ENCODE measurements at regions not wholly inside any gene's neighbourhood (a gene's known extent, or its start where the extent isn't known, plus 50 kb on each side); places are given as distances from the start of the nearest gene placed in this dataset.

DNA sequence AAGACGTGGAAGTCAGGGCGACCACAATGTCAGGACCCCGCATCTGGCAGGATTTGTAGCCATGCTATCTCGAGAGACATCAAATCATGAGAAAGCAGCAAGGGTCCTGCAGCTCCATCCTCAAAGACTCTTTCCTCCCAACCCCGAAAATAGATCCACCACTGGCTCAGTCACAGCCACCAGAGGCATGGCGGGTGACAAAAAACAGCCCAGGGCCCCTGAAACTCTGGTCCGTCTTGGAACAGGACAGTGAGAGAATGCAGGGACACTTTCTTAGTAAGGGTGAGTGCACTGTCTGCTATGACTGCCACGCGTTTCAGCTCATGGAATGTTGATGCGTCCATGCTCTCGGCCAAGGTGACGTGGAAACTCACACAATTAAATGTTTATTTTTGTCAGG, 220.9 kb downstream of the IRX2 start:
- Mint-ChIP-seq H3K9me3 (peaks cover 4 to 8% (median 4%) of the 10 kb centered on the region in 3 donors), H3K27ac (no peak overlapping the region), H3K27me3 (no peaks in the 10 kb centered on the region), H3K4me3 (no peak overlapping the region), H3K36me3 (peaks cover 3% of the 10 kb centered on the region), H3K4me1 (no peaks in the 10 kb centered on the region)

- H3K27me3 Mint-ChIP-seq = no peaks in the 10 kb centered on the region
- peaks cover 4 to 7% (median 4%) of the 10 kb centered on the region in 3 donors for H3K9me3 Mint-ChIP-seq
- no peaks in the 10 kb centered on the region for H3K4me1 Mint-ChIP-seq
- no peak overlapping the region for H3K4me3 Mint-ChIP-seq
- peaks cover 3% of the 10 kb centered on the region for H3K36me3 Mint-ChIP-seq
- H3K27ac Mint-ChIP-seq = peak overlapping the region in 1 of 3 donors; percentile 13
These were observed 221.9 kb downstream of the IRX2 start for GRCh38 chr5:2529371-2530092.

DNA sequence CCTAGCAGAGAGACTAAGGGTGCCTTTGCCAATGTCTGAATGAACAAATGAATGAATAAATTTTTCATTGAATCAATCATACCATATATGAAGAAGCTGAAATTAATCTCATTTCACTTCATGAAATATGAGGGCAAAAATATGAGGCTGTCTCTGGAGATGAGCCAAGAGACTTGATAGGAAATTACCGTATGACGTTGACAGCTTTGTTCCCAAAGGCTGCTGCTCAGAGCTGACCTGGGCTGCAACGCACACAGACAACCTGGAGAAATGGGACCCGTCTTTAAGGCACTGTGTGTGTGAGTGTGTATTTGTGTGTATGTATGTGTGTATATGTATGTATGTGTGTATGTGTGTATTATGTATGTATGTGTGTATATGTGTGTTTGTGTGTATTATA, 226.1 kb downstream of the IRX2 start:
- H3K4me1 Mint-ChIP-seq = no peaks in the 10 kb centered on the region
- peaks cover 4 to 9% (median 4%) of the 10 kb centered on the region in 3 donors for H3K9me3 Mint-ChIP-seq

DNA sequence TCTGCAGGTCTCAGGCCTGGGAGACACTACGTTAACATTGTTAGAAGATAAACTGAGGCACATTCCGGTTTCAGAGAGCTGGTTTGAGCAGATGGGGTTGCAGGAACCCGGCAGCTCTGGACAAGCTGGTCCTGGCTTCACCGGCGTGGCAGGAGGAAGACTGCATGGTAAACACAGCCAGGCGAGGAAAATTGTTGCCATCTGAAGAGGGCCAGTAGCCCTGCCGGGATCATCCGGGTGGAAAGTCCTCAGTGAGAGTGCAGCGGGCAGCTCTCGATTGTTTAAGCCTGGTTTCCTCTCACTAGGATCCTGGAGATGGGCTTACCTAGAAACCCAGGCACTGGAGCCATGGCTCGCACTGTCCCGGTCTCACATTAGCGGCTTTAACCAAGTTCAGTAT, 226.9 kb downstream of the IRX2 start:
- H3K36me3 Mint-ChIP-seq = peaks cover 4% of the 10 kb centered on the region
- no peaks in the 10 kb centered on the region for H3K4me1 Mint-ChIP-seq
- no peak overlapping the region for H3K27ac Mint-ChIP-seq
- no peaks in the 10 kb centered on the region for H3K27me3 Mint-ChIP-seq
- no peak overlapping the region for H3K4me3 Mint-ChIP-seq
- peaks cover 4 to 7% (median 4%) of the 10 kb centered on the region in 3 donors for H3K9me3 Mint-ChIP-seq

More for the DNA sequence above, 226.1 kb downstream of the IRX2 start:
- H3K27ac Mint-ChIP-seq = no peak overlapping the region
- H3K27me3 Mint-ChIP-seq = no peaks in the 10 kb centered on the region
- peaks cover 4% of the 10 kb centered on the region for H3K36me3 Mint-ChIP-seq
- no peak overlapping the region for H3K4me3 Mint-ChIP-seq

DNA sequence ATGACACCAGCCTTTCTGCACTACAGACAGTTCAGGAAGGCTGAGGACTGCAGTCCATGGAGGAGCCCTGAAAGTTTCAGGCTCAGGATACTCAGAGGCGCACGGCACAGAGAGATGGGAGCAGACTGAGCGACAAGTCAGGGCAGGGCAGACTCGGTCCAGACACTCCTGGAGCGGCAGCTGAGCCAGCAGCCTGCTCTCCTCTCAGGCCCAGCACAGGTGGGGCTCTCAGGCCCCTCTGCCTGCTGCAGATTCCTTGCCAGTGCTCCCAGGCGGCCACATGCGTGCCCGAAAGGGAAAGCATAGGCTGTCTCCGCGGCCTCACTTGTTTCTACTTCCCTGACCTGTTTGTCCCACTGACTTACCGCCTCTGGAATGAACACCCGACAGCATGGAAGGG, 228.3 kb downstream of the IRX2 start:
- Mint-ChIP-seq H3K9me3 (peaks cover 0 to 7% (median 4%) of the 10 kb centered on the region in 3 donors), H3K36me3 (peaks cover 1% of the 10 kb centered on the region), H3K27me3 (no peaks in the 10 kb centered on the region), H3K4me3 (no peak overlapping the region), H3K27ac (no peak overlapping the region), H3K4me1 (no peaks in the 10 kb centered on the region)

- Mint-ChIP-seq H3K4me1 (no peaks in the 10 kb centered on the region), H3K27ac (no peak overlapping the region), H3K27me3 (no peaks in the 10 kb centered on the region), H3K4me3 (no peak overlapping the region), H3K9me3 (peaks cover 0 to 4% (median 0%) of the 10 kb centered on the region in 3 donors), H3K36me3 (peaks cover 1% of the 10 kb centered on the region)
These were observed 229.1 kb downstream of the IRX2 start for GRCh38 chr5:2522372-2522771.

- Mint-ChIP-seq H3K36me3 (peaks cover 1% of the 10 kb centered on the region), H3K4me1 (peaks cover 0 to 1% (median 0%) of the 10 kb centered on the region in 3 donors), H3K4me3 (no peak overlapping the region), H3K27me3 (no peaks in the 10 kb centered on the region), H3K27ac (no peak overlapping the region), H3K9me3 (peaks cover 1 to 5% (median 3%) of the 10 kb centered on the region in 3 donors)
These were observed 232.3 kb downstream of the IRX2 start for GRCh38 chr5:2519153-2519552.

- H3K36me3 Mint-ChIP-seq = peaks cover 1% of the 10 kb centered on the region
These were observed 234.0 kb downstream of the IRX2 start for GRCh38 chr5:2517451-2517850.

DNA sequence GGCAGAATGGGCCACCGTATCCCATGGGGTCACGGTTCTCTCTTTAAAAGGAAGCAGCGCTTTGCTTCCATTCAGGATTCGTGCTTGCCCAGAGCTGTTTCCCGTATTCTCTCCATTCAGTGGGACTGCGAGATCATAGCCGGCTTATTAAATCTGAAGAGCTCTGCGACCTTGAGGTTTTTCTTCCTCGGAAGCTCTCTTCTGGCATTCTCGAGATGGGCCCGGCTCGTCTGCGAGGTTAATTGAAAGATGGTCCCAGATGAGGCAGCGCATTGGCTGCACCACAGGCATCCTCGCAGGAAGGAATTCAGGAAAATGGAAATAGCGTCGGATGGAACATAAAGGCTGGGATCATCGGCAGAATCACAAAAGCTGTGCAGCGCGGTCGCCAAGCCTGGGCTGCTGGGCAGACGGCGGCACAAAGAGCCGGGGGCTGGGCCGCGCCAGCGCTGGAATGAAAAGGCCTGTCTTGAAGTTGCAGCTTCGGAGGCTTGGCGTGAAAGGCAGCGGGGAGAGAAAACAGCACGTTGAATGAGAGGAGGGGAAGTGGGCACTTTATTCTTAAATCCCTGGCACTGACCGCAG, 236.2 kb downstream of the IRX2 start:
- Mint-ChIP-seq H3K27me3 (no peaks in the 10 kb centered on the region), H3K27ac (no peak overlapping the region), H3K4me1 (peaks cover 0 to 1% (median 0%) of the 10 kb centered on the region in 3 donors), H3K36me3 (no peaks in the 10 kb centered on the region), H3K9me3 (peaks cover 1 to 3% (median 3%) of the 10 kb centered on the region in 3 donors), H3K4me3 (no peak overlapping the region)

More at GRCh38 chr5:2517451-2517850, 234.0 kb downstream of the IRX2 start:
- no peak overlapping the region for H3K27ac Mint-ChIP-seq
- peaks cover 1 to 5% (median 3%) of the 10 kb centered on the region in 3 donors for H3K9me3 Mint-ChIP-seq
- H3K4me1 Mint-ChIP-seq = peaks cover 0 to 1% (median 0%) of the 10 kb centered on the region in 3 donors
- H3K27me3 Mint-ChIP-seq = no peaks in the 10 kb centered on the region
- no peak overlapping the region for H3K4me3 Mint-ChIP-seq

DNA sequence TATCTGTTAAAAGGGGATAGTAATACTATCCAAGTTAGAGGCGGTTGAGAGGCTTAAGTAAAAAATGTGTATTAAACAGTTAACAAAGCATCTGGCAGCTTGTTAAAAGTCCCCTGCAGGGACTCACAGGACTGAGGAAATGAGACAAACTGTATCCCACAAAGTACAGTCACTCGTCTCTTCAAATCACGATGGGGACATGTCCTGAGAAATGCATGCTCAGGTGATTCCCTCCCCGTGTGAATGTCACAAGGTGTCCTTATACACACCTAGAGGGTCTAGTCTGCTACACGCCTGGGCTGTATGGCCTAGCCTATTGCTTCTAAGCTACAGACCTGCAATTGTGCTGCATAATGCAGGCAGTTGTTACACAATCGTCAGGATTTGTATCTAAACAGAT, 237.0 kb downstream of the IRX2 start:
- H3K36me3 Mint-ChIP-seq = no peaks in the 10 kb centered on the region
- no peaks in the 10 kb centered on the region for H3K27me3 Mint-ChIP-seq
- H3K9me3 Mint-ChIP-seq = peaks cover 1 to 3% (median 3%) of the 10 kb centered on the region in 3 donors
- no peak overlapping the region for H3K4me3 Mint-ChIP-seq
- H3K27ac Mint-ChIP-seq = no peak overlapping the region
- peaks cover 0 to 1% (median 0%) of the 10 kb centered on the region in 3 donors for H3K4me1 Mint-ChIP-seq

- H3K27me3 Mint-ChIP-seq = no peaks in the 10 kb centered on the region
- peaks cover 0 to 5% (median 3%) of the 10 kb centered on the region in 3 donors for H3K9me3 Mint-ChIP-seq
- no peak overlapping the region for H3K27ac Mint-ChIP-seq
- no peak overlapping the region for H3K4me3 Mint-ChIP-seq
- H3K36me3 Mint-ChIP-seq = no peaks in the 10 kb centered on the region
- H3K4me1 Mint-ChIP-seq = peaks cover 0 to under 1% (median 0%) of the 10 kb centered on the region in 3 donors
These were observed 239.8 kb downstream of the IRX2 start for GRCh38 chr5:2511706-2512105.

GRCh38 chr5:2511126-2511525, 240.4 kb downstream of the IRX2 start:
- Mint-ChIP-seq H3K36me3 (no peaks in the 10 kb centered on the region), H3K27ac (no peak overlapping the region), H3K9me3 (peaks cover 0 to 5% (median 3%) of the 10 kb centered on the region in 3 donors)

GRCh38 chr5:2509527-2509926, 241.9 kb downstream of the IRX2 start:
- no peaks in the 10 kb centered on the region for H3K36me3 Mint-ChIP-seq
- no peak overlapping the region for H3K4me3 Mint-ChIP-seq
- H3K4me1 Mint-ChIP-seq = no peaks in the 10 kb centered on the region
- no peaks in the 10 kb centered on the region for H3K27me3 Mint-ChIP-seq
- no peak overlapping the region for H3K27ac Mint-ChIP-seq
- peaks cover 0 to 2% (median 0%) of the 10 kb centered on the region in 3 donors for H3K9me3 Mint-ChIP-seq

More at GRCh38 chr5:2511126-2511525, 240.4 kb downstream of the IRX2 start:
- Mint-ChIP-seq H3K4me3 (no peak overlapping the region), H3K4me1 (no peaks in the 10 kb centered on the region), H3K27me3 (no peaks in the 10 kb centered on the region)

DNA sequence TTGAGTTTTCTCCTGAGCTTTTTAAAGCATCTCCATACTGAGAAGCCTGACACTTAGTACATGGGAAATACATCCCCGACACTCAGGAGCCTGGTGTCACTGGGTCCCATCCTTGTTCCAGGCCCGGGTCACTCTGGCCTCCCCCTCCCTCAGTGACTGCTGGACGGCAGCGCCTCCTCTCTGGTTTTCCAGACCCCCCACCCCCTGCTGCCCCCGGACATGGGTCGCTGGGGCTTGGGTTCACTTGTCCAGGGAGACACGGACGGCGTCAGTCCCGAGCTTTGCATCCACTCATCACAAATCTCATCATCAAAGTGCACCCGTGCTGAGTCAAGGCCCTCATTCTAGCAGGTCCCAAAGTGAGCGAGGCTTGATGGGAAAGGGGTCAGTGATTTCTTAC, 243.0 kb downstream of the IRX2 start:
- Mint-ChIP-seq H3K36me3 (no peaks in the 10 kb centered on the region), H3K27ac (no peak overlapping the region), H3K27me3 (no peaks in the 10 kb centered on the region), H3K4me3 (no peak overlapping the region), H3K4me1 (no peaks in the 10 kb centered on the region), H3K9me3 (peaks cover 0 to 4% (median 2%) of the 10 kb centered on the region in 3 donors)

- peaks cover 0 to 4% (median 2%) of the 10 kb centered on the region in 3 donors for H3K9me3 Mint-ChIP-seq
- no peak overlapping the region for H3K27ac Mint-ChIP-seq
- no peak overlapping the region for H3K4me3 Mint-ChIP-seq
- H3K4me1 Mint-ChIP-seq = no peaks in the 10 kb centered on the region
- H3K36me3 Mint-ChIP-seq = no peaks in the 10 kb centered on the region
- H3K27me3 Mint-ChIP-seq = no peaks in the 10 kb centered on the region
These were observed 243.9 kb downstream of the IRX2 start for GRCh38 chr5:2507611-2508010.

- no peaks in the 10 kb centered on the region for H3K4me1 Mint-ChIP-seq
- H3K36me3 Mint-ChIP-seq = no peaks in the 10 kb centered on the region
- H3K27me3 Mint-ChIP-seq = no peaks in the 10 kb centered on the region
- peaks cover 0 to 4% (median 2%) of the 10 kb centered on the region in 3 donors for H3K9me3 Mint-ChIP-seq
- no peak overlapping the region for H3K4me3 Mint-ChIP-seq
- H3K27ac Mint-ChIP-seq = no peak overlapping the region
These were observed 244.9 kb downstream of the IRX2 start for GRCh38 chr5:2506603-2507002.

Measured in IgD-negative memory B cell (primary cell).